ENCODE measurements at regions not wholly inside any gene's neighbourhood (a gene's known extent, or its start where the extent isn't known, plus 50 kb on each side); places are given as distances from the start of the nearest gene placed in this dataset.

DNA sequence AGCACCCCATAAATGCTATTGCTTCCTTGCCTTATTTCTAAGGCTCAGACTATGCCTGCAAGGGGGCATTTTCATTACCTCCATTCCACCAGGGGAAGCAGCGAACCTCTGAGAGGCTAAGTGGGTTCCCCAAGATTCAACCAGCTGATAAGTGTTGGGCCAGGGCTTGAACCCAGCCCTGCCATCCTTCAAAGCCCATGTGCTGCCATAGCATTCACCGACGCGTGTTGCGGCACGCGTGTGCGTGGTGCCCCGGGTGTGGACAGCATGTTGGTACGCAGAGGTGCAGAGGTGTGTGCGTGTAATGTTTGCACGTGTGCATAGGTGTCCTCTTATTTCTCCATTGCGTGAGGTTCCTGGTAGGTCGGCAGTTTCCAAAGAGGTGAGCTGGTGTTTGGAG is 66.0 kb upstream of the PPARA start:
- Histone ChIP-seq H3K36me3 (replicated peaks in 1 of 2; ENCODE audit: control insufficient read depth in 2 of 2, insufficient read depth in 2 of 2, low read length in 2 of 2) (no peaks in the 10 kb centered on the region), H2AFZ (ENCODE audit: low read length) (no peak overlapping the region), H3K79me1 (ENCODE audit: low read depth, low read length) (peaks cover 1% of the 10 kb centered on the region), H3K4ac (ENCODE audit: low read length) (no peak overlapping the region), H2AK5ac (ENCODE audit: low read depth, low read length) (no peak overlapping the region), H3K14ac (ENCODE audit: low read length) (no peak overlapping the region), H2BK5ac (ENCODE audit: low read length) (no peak overlapping the region), H3K23ac (ENCODE audit: low read depth, low read length, poor library complexity) (peak overlapping the region; percentile 8), H3K4me1 (ENCODE audit: control insufficient read depth in 2 of 2, insufficient read depth in 1 of 2, low read depth in 1 of 2, low read length in 2 of 2) (peaks cover 0 to 5% of the 10 kb centered on the region in 2 donors), H2BK12ac (ENCODE audit: low read length) (no peak overlapping the region), H3K18ac (ENCODE audit: low read length) (no peak overlapping the region), H2BK120ac (ENCODE audit: low read depth, low read length) (no peak overlapping the region), H3K9me3 (replicated peaks in 1 of 2; ENCODE audit: control insufficient read depth in 2 of 2, insufficient read depth in 1 of 2, low read depth in 1 of 2, low read length in 2 of 2) (no peaks in the 10 kb centered on the region), H3K9ac (ENCODE audit: low read depth, low read length, poor library complexity) (no peak overlapping the region), H2BK15ac (ENCODE audit: low read length) (no peak overlapping the region), H3K27me3 (ENCODE audit: control insufficient read depth in 3 of 3, insufficient read depth in 3 of 3, low read depth in 1 of 3, low read length in 3 of 3) (peaks cover 0 to 96% (median 17%) of the 10 kb centered on the region in 3 experiments), H3K4me2 (ENCODE audit: insufficient read depth, low read length, poor library complexity, severe bottlenecking) (no peak overlapping the region), H4K8ac (ENCODE audit: low read depth, low read length) (no peak overlapping the region), H3K4me3 (ENCODE audit: low read length in 2 of 2) (no peak overlapping the region), H3K27ac (replicated peaks; ENCODE audit: low read length) (no peak overlapping the region), H4K91ac (ENCODE audit: low read depth, low read length, poor library complexity) (no peak overlapping the region)
- no CpG with 5 or more reads among the region's 14 CpGs for WGBS, 2 donors (ENCODE audit: extremely low coverage in 2 of 2, insufficient read length in 2 of 2, insufficient replicate concordance in 1 of 2)
- no peak for DNase-seq (ENCODE audit: low spot score)

DNA sequence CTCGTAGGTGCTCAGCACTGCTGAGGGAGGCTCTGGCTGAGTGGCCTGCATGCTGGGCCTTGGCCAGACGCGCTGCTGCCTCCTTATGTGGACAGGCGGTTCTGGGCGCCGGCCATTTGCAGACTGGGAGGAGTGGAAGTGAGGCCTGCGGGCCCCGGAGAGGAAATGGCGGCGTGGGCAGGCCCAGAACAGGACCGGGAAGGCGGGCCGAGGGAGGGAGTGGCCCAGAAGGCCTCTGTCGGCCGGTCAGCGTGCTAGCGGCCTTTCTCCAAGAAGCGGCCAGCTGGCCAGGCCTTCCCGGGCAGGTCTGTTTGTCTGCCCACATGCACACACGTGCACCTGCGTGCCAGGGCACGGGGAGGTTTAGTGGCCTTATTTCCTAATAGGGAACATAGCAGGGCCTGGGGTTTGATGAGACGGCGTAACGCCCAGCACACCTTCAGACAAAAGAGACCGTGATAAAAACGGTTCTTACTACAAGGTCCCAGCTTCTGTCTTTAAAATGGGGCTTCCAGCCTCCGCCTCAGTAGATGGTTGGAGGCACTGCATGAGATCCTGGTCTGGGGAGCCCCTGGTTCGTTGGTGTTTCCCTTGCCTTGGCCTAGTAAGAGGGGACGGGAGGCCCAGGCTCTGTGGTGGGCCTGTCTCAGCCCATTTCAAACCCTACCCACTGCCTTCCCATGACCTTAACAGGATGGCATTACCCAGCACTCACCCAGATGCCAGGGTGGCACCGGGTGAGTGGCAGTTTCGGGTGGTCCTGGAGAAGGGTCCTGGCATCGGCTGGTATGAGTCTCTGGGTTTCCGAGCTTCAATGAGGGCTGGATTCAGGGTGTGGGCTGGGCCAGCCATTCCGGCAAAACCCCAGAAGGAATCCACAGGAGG is 65.1 kb upstream of the PPARA start:
- Histone ChIP-seq H3K4me3 (ENCODE audit: low read length in 2 of 2) (no peak overlapping the region), H2BK120ac (ENCODE audit: low read depth, low read length) (no peak overlapping the region), H2BK15ac (ENCODE audit: low read length) (no peak overlapping the region), H2AFZ (ENCODE audit: low read length) (no peak overlapping the region), H2BK12ac (ENCODE audit: low read length) (no peak overlapping the region), H3K9ac (ENCODE audit: low read depth, low read length, poor library complexity) (no peak overlapping the region), H3K9me3 (replicated peaks in 1 of 2; ENCODE audit: control insufficient read depth in 2 of 2, insufficient read depth in 1 of 2, low read depth in 1 of 2, low read length in 2 of 2) (no peaks in the 10 kb centered on the region), H3K4me1 (ENCODE audit: control insufficient read depth in 2 of 2, insufficient read depth in 1 of 2, low read depth in 1 of 2, low read length in 2 of 2) (peaks cover 0 to 5% of the 10 kb centered on the region in 2 donors), H3K27ac (replicated peaks; ENCODE audit: low read length) (no peak overlapping the region), H2BK5ac (ENCODE audit: low read length) (no peak overlapping the region), H3K4ac (ENCODE audit: low read length) (no peak overlapping the region), H3K27me3 (ENCODE audit: control insufficient read depth in 3 of 3, insufficient read depth in 3 of 3, low read depth in 1 of 3, low read length in 3 of 3) (peaks cover 0 to 96% (median 14%) of the 10 kb centered on the region in 3 experiments), H3K36me3 (replicated peaks in 1 of 2; ENCODE audit: control insufficient read depth in 2 of 2, insufficient read depth in 2 of 2, low read length in 2 of 2) (no peaks in the 10 kb centered on the region), H3K14ac (ENCODE audit: low read length) (no peak overlapping the region), H3K4me2 (ENCODE audit: insufficient read depth, low read length, poor library complexity, severe bottlenecking) (no peak overlapping the region), H3K18ac (ENCODE audit: low read length) (peak overlapping the region; percentile 57), H3K23ac (ENCODE audit: low read depth, low read length, poor library complexity) (peak overlapping the region; percentile 8), H2AK5ac (ENCODE audit: low read depth, low read length) (no peak overlapping the region), H4K8ac (ENCODE audit: low read depth, low read length) (no peak overlapping the region), H4K91ac (ENCODE audit: low read depth, low read length, poor library complexity) (no peak overlapping the region), H3K79me1 (ENCODE audit: low read depth, low read length) (peaks cover 3% of the 10 kb centered on the region)
- WGBS, 2 donors (ENCODE audit: extremely low coverage in 2 of 2, insufficient read length in 2 of 2, insufficient replicate concordance in 1 of 2), result no CpG with 5 or more reads among the region's 35 CpGs
- DNase-seq (ENCODE audit: low spot score), result no peak

DNA sequence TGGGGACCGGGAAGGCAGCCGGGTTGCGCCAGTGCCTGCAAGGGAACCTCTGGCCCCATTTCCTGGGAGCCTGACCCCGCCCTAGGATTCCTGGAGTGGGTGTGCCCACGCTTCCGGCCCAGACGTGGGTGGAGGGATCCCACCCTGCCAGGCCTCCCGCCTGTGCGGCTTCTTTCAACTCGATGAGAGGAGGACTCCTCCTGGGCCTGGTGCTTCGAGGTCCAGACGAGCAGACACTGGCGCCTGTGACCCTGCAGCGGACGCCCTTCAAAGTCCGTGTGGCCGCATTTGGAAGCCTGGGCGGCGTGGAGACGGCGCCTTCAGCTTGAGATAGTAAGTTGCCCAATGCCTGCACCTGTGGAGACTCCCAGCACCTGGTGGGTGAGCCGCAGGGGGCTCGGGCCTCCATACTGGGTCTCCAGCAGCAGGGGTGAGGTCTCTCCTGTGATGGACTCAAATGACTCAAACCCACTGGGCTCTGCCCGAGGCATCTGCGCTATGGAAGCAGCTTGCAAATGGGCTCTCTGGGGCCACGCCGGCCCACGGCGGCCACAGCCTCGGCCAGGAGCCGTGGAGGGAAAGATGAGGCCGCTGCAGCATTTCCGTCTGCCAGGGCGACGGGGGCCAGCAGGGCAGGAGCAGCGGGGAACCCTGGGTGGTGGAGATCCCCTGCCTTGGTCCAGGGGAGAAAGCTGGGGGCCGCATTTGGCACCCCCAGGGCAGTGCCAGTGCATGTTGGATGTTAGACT is 64.3 kb upstream of the PPARA start:
- Histone ChIP-seq H3K4me2 (ENCODE audit: insufficient read depth, low read length, poor library complexity, severe bottlenecking) (no peak overlapping the region), H3K4me3 (ENCODE audit: low read length in 2 of 2) (no peak overlapping the region), H3K79me1 (ENCODE audit: low read depth, low read length) (peaks cover 2% of the 10 kb centered on the region), H2BK12ac (ENCODE audit: low read length) (peak overlapping the region; percentile 73), H2AFZ (ENCODE audit: low read length) (no peak overlapping the region), H4K91ac (ENCODE audit: low read depth, low read length, poor library complexity) (no peak overlapping the region), H3K14ac (ENCODE audit: low read length) (peak overlapping the region; percentile 82), H3K4me1 (ENCODE audit: control insufficient read depth in 2 of 2, insufficient read depth in 1 of 2, low read depth in 1 of 2, low read length in 2 of 2) (peaks cover 0 to 5% of the 10 kb centered on the region in 2 donors), H3K9me3 (replicated peaks in 1 of 2; ENCODE audit: control insufficient read depth in 2 of 2, insufficient read depth in 1 of 2, low read depth in 1 of 2, low read length in 2 of 2) (no peaks in the 10 kb centered on the region), H3K27me3 (ENCODE audit: control insufficient read depth in 3 of 3, insufficient read depth in 3 of 3, low read depth in 1 of 3, low read length in 3 of 3) (peaks cover 0 to 99% (median 10%) of the 10 kb centered on the region in 3 experiments), H3K36me3 (replicated peaks in 1 of 2; ENCODE audit: control insufficient read depth in 2 of 2, insufficient read depth in 2 of 2, low read length in 2 of 2) (no peaks in the 10 kb centered on the region), H4K8ac (ENCODE audit: low read depth, low read length) (no peak overlapping the region), H3K23ac (ENCODE audit: low read depth, low read length, poor library complexity) (peak overlapping the region; percentile 85), H3K27ac (replicated peaks; ENCODE audit: low read length) (no peak overlapping the region), H2BK120ac (ENCODE audit: low read depth, low read length) (no peak overlapping the region), H2AK5ac (ENCODE audit: low read depth, low read length) (no peak overlapping the region), H3K18ac (ENCODE audit: low read length) (peak overlapping the region; percentile 57), H3K9ac (ENCODE audit: low read depth, low read length, poor library complexity) (no peak overlapping the region), H2BK15ac (ENCODE audit: low read length) (no peak overlapping the region), H3K4ac (ENCODE audit: low read length) (no peak overlapping the region), H2BK5ac (ENCODE audit: low read length) (no peak overlapping the region)
- DNase-seq (ENCODE audit: low spot score), result no peak
- no CpG with 5 or more reads among the region's 37 CpGs for WGBS, 2 donors (ENCODE audit: extremely low coverage in 2 of 2, insufficient read length in 2 of 2, insufficient replicate concordance in 1 of 2)
